NCI-H146 (cell line): ENCODE measurements at regions not wholly inside any gene's neighbourhood (a gene's known extent, or its start where the extent isn't known, plus 50 kb on each side); places are given as distances from the start of the nearest gene placed in this dataset.

ENCODE experiments used
- DNase-seq: peaks from one replicate; lab custom pipeline; 2025; lab: John Stamatoyannopoulos, UW

- DNase-seq, result no peak
Measured at GRCh38 chr4:11268149-11268548, 160.5 kb downstream of the HS3ST1 start.

- no peak for DNase-seq
Measured at GRCh38 chr4:11264841-11265240, 163.9 kb downstream of the HS3ST1 start.

- DNase-seq, result no peak
Measured at GRCh38 chr4:11264346-11264745, 164.3 kb downstream of the HS3ST1 start.

GRCh38 chr4:11263208-11263607, 165.5 kb downstream of the HS3ST1 start:
- peak; percentile 21 for DNase-seq

GRCh38 chr4:11261066-11261850, 167.4 kb downstream of the HS3ST1 start:
- no peak for DNase-seq

GRCh38 chr4:11259837-11260236, 168.9 kb downstream of the HS3ST1 start:
- DNase-seq, result peak; percentile 70

GRCh38 chr4:11252149-11252548, 176.5 kb downstream of the HS3ST1 start:
- DNase-seq, result peak; percentile 79

- DNase-seq, result no peak
Measured at GRCh38 chr4:11250510-11250909, 178.2 kb downstream of the HS3ST1 start.

GRCh38 chr4:11232015-11232414, 196.7 kb downstream of the HS3ST1 start:
- no peak for DNase-seq

GRCh38 chr4:11230866-11231265, 197.8 kb downstream of the HS3ST1 start:
- DNase-seq, result no peak

- DNase-seq, result peak; percentile 34
Measured at GRCh38 chr4:11228530-11228929, 200.2 kb downstream of the HS3ST1 start.

GRCh38 chr4:11223311-11223710, 205.4 kb downstream of the HS3ST1 start:
- peak; percentile 97 for DNase-seq

- DNase-seq, result peak; percentile 80
Measured at GRCh38 chr4:11218692-11219091, 210.0 kb downstream of the HS3ST1 start.

GRCh38 chr4:11216520-11216919, 212.2 kb downstream of the HS3ST1 start:
- DNase-seq, result no peak

- no peak for DNase-seq
Measured at GRCh38 chr4:11214281-11214680, 214.4 kb downstream of the HS3ST1 start.

- no peak for DNase-seq
Measured at GRCh38 chr4:11209826-11210225, 218.9 kb downstream of the HS3ST1 start.

GRCh38 chr4:11201256-11201655, 227.4 kb downstream of the HS3ST1 start:
- DNase-seq, result peak; percentile 29

- no peak for DNase-seq
Measured at GRCh38 chr4:11198516-11199305, 230.0 kb downstream of the HS3ST1 start.

- DNase-seq, result no peak
Measured at GRCh38 chr4:11197631-11198341, 230.9 kb downstream of the HS3ST1 start.

- DNase-seq, result no peak
Measured at GRCh38 chr4:11196927-11197522, 231.7 kb downstream of the HS3ST1 start.

GRCh38 chr4:11194431-11194830, 234.3 kb downstream of the HS3ST1 start:
- no peak for DNase-seq

GRCh38 chr4:11189756-11190155, 238.9 kb downstream of the HS3ST1 start:
- no peak for DNase-seq
